Activated CD4-positive, CD25-positive, alpha-beta regulatory T cell (primary cell): ENCODE measurements at regions not wholly inside any gene's neighbourhood (a gene's known extent, or its start where the extent isn't known, plus 50 kb on each side); places are given as distances from the start of the nearest gene placed in this dataset.

Experiments
- DNase-seq, 4 experiments: peaks; one replicate each; lab custom pipeline; 2025; lab: John Stamatoyannopoulos, UW

GRCh38 chr1:168455764-168456163, 88.0 kb downstream of the XCL2 start:
- no peak for DNase-seq

- no peak for DNase-seq
These were observed 89.5 kb downstream of the XCL2 start for GRCh38 chr1:168454211-168454815.

GRCh38 chr1:168453056-168453455, 90.7 kb downstream of the XCL2 start:
- DNase-seq: no peak

- no peak for DNase-seq
These were observed 91.5 kb downstream of the XCL2 start for GRCh38 chr1:168452329-168452728.

- no peak for DNase-seq
These were observed 95.9 kb downstream of the XCL2 start for GRCh38 chr1:168447871-168448270.

GRCh38 chr1:168446081-168446480, 97.7 kb downstream of the XCL2 start:
- no peak for DNase-seq

GRCh38 chr1:168443899-168444298, 99.9 kb downstream of the XCL2 start:
- no peak for DNase-seq

- no peak for DNase-seq
These were observed 100.4 kb downstream of the XCL2 start for GRCh38 chr1:168443356-168443755.

- DNase-seq: no peak
These were observed 100.9 kb downstream of the XCL2 start for GRCh38 chr1:168442931-168443330.

GRCh38 chr1:168441745-168442144, 102.1 kb downstream of the XCL2 start:
- DNase-seq: no peak

GRCh38 chr1:168439456-168440375, 104.1 kb downstream of the XCL2 start:
- DNase-seq: peak; percentile 26 to 56 (median 54)

GRCh38 chr1:168438626-168439025, 105.2 kb downstream of the XCL2 start:
- no peak for DNase-seq

- no peak for DNase-seq
These were observed 106.0 kb downstream of the XCL2 start for GRCh38 chr1:168437821-168438220.

GRCh38 chr1:168435439-168435838, 108.4 kb downstream of the XCL2 start:
- no peak for DNase-seq

GRCh38 chr1:168433238-168433637, 110.6 kb downstream of the XCL2 start:
- no peak for DNase-seq

- DNase-seq: no peak
These were observed 111.9 kb downstream of the XCL2 start for GRCh38 chr1:168431882-168432281.

- no peak for DNase-seq
These were observed 113.5 kb downstream of the XCL2 start for GRCh38 chr1:168430321-168430720.

- DNase-seq: no peak
These were observed 115.6 kb downstream of the XCL2 start for GRCh38 chr1:168428063-168428731.

- no peak for DNase-seq
These were observed 116.7 kb downstream of the XCL2 start for GRCh38 chr1:168427051-168427450.

GRCh38 chr1:168424281-168424680, 119.5 kb downstream of the XCL2 start:
- no peak for DNase-seq

GRCh38 chr1:168422203-168422847, 121.5 kb downstream of the XCL2 start:
- DNase-seq: no peak

- DNase-seq: no peak
These were observed 122.3 kb downstream of the XCL2 start for GRCh38 chr1:168421399-168422004.
